Keratinocyte (primary cell): ENCODE measurements at regions not wholly inside any gene's neighbourhood (a gene's known extent, or its start where the extent isn't known, plus 50 kb on each side); places are given as distances from the start of the nearest gene placed in this dataset.

ENCODE experiments used
- CTCF ChIP-seq, 3 experiments: IDR thresholded peaks in 1 of 3; conservative IDR thresholded peaks in 1 of 3; optimal IDR thresholded peaks in 1 of 3; 2 replicates in 2 of 3; 3 replicates in 1 of 3; pipeline versions ENCODE3 to v1.5.1; 2011; ENCODE audit warnings: low read length in 3 of 3, mild to moderate bottlenecking in 3 of 3, moderate library complexity in 2 of 3, control low read depth in 1 of 3, inconsistent platforms in 1 of 3; ENCODE audit not compliant: insufficient read depth in 2 of 3; ENCODE audit errors: extremely low read depth in 1 of 3
- EZH2 ChIP-seq: IDR thresholded peaks from one replicate; pipeline ENCODE4 v1.6.1; 2012; ENCODE audit warnings: inconsistent platforms, mild to moderate bottlenecking, low read length, moderate library complexity

GRCh38 chr4:20617678-20618396 lies 82.4 kb upstream of the PACRGL start:
- TF ChIP-seq CTCF (optimal IDR thresholded peaks at IDR 0.05 in 1 of 3, IDR thresholded peaks at IDR 0.05 in 1 of 3, conservative IDR thresholded peaks at IDR 0.05 in 1 of 3; ENCODE audit: extremely low read depth in 1 of 3, insufficient read depth in 2 of 3, low read length in 3 of 3) = no peak
- no peak for TF ChIP-seq EZH2
